Left renal pelvis (tissue), 4 donors: ENCODE measurements at regions not wholly inside any gene's neighbourhood (a gene's known extent, or its start where the extent isn't known, plus 50 kb on each side); places are given as distances from the start of the nearest gene placed in this dataset.
A peak's percentile ranks its signal among the peaks of the same experiment; 100 is the strongest.

Experiments
- DNase-seq, 4 donors: peaks; one replicate each; pipeline ENCODE4 v3.0.0-alpha.2; 2013; ENCODE audit warnings: low read depth in 4 of 4, low spot score in 3 of 4

GRCh38 chr7:88700725-88701124 is 58.8 kb upstream of the ZNF804B start:
- DNase-seq, result no peak

GRCh38 chr7:88694207-88694606 is 65.3 kb upstream of the ZNF804B start:
- no peak for DNase-seq

DNA sequence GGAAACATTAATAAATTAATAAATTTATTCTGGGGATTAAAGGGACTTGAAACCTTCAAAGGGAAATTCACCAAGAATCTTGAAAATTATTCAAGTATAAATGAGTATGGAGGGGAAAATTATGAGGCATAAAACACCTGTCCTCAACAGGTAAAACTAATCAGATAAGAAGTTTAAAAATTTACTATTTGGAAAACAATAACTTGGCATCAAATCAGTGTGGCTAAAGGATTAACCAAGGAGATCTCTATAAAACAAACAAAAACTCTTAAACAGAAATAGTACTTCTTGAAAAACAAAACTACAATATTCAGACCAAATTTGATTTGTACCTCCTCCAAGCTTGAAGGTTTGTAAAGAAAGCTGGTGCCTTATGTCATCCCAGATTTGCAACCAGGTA is 66.4 kb upstream of the ZNF804B start:
- DNase-seq, result no peak

DNA sequence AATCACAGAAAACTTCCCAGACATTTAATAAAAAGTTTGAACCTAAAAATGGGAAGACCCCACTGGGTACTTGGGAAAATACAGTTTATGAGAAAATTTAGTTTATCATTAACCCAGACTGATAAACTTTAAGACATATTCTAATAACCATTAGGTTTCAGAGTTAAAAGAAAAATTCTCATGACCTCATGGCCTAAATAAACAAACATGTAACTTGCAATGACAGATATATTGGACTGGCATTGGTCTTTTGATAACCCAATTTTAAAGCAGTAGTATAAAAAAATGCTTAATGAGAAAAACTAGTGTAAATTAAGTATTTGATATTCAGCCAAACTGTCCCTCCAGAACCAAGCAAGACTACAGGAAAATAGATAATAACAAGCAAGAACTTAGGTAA is 67.0 kb upstream of the ZNF804B start:
- DNase-seq, result no peak

- no peak for DNase-seq
Measured at GRCh38 chr7:88689821-88690220, 69.7 kb upstream of the ZNF804B start.

GRCh38 chr7:88688222-88688621 is 71.3 kb upstream of the ZNF804B start:
- DNase-seq, result no peak

DNA sequence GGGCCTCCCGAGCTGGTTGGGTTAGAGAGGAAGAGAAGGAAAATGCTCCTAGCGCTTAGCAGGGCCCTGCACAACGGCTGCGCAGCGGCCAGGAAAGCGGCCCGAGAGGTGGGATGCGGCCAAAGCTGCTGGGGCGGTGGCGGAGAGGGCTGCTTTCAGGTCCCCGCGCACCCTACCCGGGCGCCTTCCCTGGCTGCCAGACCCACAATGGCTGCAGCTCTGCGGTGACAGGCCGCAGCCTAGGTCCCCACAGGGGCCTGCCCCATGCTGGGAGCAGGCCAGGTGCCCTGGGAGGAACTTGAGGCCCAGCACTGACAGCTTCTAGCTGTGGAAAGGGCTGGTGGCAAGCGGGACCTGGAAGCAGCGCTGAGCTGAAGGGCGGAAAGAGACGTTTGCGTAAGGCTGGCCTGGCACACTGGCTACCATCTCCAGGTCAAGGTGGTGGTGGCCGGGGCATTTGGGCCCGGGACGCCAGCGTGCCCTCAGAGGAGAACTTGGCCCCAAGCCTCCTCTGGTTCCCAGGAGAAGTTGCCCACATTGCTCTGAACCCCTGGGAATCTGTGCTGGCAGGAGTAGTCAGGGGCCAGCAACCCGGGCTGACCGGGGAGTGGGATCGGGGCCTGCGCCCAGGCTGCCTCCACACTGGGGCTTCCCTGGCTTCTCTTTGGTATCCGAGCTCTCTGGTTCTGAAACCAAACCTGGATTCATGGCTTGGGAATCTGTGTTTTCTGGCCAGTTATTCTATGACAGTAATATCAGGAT is 72.9 kb upstream of the ZNF804B start:
- no peak for DNase-seq

DNA sequence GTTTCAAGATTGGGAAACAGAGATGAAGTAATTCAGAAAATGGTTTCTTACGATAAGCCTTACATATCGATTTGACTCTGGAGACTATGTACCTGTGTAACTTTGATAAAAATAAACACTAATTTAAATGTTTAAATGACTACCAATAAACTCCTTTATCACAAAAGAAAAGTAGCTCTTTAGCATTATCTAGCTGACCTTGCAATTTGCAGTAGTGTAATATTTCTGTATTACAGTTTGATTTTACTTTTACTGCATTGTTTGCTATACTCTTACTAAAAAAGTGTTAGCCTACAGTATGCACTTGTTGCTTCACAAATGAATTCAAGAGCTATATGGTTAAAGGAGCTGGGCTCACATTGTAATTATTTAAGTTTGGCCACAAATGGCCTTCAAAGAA is 77.8 kb upstream of the ZNF804B start:
- DNase-seq, result no peak

- DNase-seq, result no peak
Measured at GRCh38 chr7:88670536-88670935, 89.0 kb upstream of the ZNF804B start.

DNA sequence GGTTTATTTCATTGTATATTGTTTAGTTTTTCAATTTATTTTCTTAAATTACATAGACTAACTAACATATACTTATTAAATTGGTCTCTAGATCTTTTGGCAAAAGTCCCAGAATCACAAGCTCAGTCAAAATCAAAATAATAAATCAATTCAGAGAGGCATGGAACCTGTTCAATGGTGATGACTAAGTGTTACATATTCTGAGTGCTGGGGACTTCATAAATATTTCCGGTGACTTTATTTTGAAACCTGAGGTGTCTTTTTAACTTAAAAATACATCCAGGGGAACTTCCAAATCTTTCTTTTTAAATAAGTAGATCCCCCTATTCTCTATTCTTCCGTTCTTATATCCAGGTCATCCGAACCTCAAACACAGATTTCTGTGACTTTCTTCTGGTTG is 89.6 kb upstream of the ZNF804B start:
- no peak for DNase-seq

DNA sequence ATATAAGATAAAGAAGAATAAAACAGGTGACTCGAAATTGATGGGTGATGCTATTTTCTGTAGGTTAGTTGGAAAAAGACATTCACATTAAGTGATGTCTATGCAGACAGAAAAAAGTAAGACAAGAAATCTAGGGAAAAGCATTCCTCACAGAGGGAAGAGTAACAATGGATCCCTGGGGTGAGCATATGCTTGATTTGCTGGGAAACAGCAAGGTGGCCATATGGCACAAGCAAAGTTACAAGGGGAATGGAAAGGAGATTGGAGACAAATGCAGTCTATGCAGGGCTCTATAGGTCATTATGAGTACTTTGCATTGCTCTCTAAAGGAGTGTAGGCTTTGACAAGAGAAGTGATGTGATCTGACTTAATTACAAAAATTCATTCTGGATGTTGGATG is 90.9 kb upstream of the ZNF804B start:
- no peak for DNase-seq

DNA sequence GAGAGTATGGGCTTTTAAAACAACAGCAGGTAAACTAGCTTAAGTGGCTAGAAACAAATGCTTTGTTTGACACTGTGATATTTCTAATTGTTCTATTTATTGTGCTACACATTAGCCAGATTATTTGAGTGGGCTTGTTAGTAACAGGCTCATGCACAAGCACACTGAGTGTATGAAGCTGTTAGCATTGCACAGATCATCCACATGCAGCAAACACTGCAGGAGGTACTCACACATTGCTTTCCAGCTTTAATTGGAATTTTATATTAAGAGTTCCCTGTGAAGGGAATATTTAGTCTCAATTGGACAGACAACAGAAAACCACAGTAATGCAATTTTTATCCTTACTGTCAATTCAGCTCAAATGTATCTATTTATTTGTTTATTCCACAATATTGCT is 92.9 kb upstream of the ZNF804B start:
- DNase-seq, result no peak

GRCh38 chr7:88665892-88666514 is 93.5 kb upstream of the ZNF804B start:
- no peak for DNase-seq

- no peak for DNase-seq
Measured at GRCh38 chr7:88664630-88665233, 94.8 kb upstream of the ZNF804B start.

- no peak for DNase-seq
Measured at GRCh38 chr7:88661921-88662320, 97.6 kb upstream of the ZNF804B start.

DNA sequence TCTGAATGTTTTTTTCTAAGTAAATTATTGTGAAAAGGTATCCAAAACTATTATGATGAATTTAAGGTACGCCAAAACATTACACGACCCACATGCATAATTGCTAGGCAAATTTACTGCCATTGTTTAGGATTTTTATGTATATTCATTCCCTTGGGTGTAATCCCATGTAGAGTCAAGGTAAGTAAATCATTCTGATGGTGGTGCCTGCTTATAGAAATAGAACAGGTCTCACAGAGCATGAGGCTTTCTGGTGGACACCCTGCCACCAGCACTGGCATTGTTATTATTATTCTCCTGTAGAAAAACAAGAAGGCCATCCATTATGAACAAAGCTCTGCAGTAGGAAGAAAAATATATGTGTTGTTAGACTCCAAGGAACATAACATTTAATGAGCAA is 111.7 kb upstream of the ZNF804B start:
- no peak for DNase-seq

DNA sequence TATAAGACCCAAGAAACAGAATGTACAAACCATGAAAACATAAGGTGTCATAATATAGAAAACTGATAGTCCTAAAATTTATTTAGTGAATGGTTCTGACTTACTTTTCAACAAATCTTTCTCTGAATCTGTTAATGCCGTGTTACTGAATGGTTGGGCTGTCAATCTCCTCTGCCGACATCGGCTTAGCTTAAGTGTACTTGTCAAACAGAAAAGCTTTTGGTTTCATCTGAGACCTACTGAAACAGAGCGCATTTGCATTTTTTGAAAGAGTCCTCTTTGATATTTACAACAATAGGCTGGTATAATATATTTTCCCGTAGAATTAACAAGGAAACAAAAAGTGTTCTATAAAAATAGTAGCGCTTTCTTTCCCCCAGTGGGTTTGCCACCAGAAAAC is 120.9 kb upstream of the ZNF804B start:
- DNase-seq, result no peak

- no peak for DNase-seq
Measured at GRCh38 chr7:88637795-88638194, 121.7 kb upstream of the ZNF804B start.

GRCh38 chr7:88635149-88635548 is 124.4 kb upstream of the ZNF804B start:
- DNase-seq, result peak in 2 of 4 donors; percentile 4 to 6

DNA sequence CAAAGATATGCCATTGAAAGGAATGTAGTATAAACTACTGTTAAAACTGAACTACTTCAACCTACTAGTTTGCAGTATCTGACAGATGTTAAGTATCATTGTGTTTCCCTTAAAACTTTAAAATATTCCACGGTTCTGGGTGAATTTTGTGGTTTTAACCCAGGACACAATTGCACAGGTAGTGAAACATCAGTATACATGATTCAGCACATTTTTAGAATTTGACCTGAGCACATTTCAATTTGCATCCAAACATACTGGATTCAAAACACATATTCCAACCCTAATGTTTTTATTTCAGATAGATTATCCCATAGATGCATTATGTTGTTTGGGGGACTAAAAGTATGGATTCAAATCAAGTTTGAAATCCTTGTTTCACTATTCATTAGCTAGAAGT is 129.9 kb upstream of the ZNF804B start:
- DNase-seq, result no peak

- DNase-seq, result no peak
Measured at GRCh38 chr7:88628363-88629085, 131.0 kb upstream of the ZNF804B start.

- no peak for DNase-seq
Measured at GRCh38 chr7:88617185-88617584, 142.3 kb upstream of the ZNF804B start.
